IPS-NIHi7 (cell line): ENCODE measurements at regions not wholly inside any gene's neighbourhood (a gene's known extent, or its start where the extent isn't known, plus 50 kb on each side); places are given as distances from the start of the nearest gene placed in this dataset.

Source experiments
- DNase-seq: peaks from one replicate; pipeline ENCODE4 v3.0.0; 2012; ENCODE audit warnings: mixed read lengths; ENCODE audit errors: extremely low spot score

DNA sequence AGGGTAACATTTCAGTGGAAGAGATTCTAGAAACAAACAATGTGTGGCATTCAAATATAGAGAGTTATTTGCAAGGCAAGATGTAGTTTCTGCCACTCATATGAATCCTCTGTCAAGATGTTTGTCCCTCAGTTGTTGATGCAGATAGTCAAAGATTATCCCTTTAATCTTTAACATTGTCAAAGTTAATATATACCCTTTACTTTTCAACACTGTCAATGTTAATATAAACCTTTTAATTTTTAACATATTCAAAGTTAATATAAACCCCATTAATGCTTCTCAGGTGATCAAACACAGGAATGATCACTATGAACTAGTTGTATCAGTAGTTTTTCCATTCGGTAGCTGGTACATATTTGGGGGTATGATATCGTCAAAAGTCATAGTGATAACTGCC, 51.9 kb upstream of the PICALM start:
- no peak for DNase-seq

DNA sequence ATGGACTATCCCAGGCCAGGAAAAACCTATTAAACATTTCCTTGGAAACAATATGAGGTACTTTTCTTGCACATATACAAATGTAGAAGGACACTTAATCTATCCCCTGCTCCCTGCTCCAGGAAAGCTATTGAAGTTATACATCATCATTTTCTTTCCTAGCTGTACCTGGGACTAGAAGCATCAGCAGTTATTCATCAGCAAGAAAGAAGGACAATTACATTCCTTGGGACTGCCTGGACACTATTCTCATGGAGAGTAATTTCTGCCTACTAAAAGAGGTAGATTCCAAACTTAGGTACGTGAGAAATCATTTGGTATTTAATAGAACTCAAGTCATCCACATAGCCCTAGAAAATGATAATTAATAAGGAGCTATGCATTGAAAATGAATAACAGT, 51.0 kb upstream of the PICALM start:
- DNase-seq = no peak

DNA sequence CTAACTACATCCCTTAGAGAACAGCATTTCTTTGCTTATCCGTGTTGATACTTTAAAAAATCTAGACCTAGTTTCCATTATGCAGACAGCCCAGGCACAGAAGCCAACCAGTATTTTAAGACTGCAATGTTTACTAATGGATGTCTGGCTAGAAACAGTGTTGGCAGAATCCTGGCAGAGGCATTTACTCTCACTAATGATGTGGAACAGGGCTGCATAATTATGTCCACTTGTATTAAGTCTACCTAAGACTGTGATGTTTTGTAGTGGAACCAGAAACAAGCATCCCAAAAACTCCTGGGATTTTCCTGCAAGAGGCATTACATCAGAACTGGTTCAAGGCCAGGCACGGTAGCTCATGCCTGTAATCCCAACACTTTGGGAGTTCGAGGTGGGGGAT, 50.2 kb upstream of the PICALM start:
- DNase-seq = no peak
